Neural progenitor cell (in vitro differentiated cells): ENCODE measurements at regions not wholly inside any gene's neighbourhood (a gene's known extent, or its start where the extent isn't known, plus 50 kb on each side); places are given as distances from the start of the nearest gene placed in this dataset.

ENCODE experiments used
- DNase-seq: peaks from one replicate; pipeline ENCODE4 v3.0.0-alpha.2; 2016; ENCODE audit warnings: low spot score
- H2AFZ ChIP-seq: fragments of 200-600 bp; sonication (generic); replicated peaks from 2 replicates; pipeline ENCODE4 v1.6.1; 2016; ENCODE audit warnings: antibody characterized with exemption
- H3F3A ChIP-seq: fragments of 200-600 bp; sonication (generic); 2 replicates; pipeline ENCODE4 v1.6.1; 2016; ENCODE audit warnings: antibody characterized with exemption, low read depth
- H3K27ac ChIP-seq: fragments of 200-600 bp; sonication (generic); 2 replicates; pipeline ENCODE4 v1.5.1; 2016; ENCODE audit warnings: mild to moderate bottlenecking
- H3K27me3 ChIP-seq: fragments of 200-600 bp; sonication (generic); 2 replicates; pipeline ENCODE4 v1.6.1; 2016; ENCODE audit warnings: mild to moderate bottlenecking, moderate library complexity
- H3K36me3 ChIP-seq: fragments of 200-600 bp; sonication (generic); 2 replicates; pipeline ENCODE4 v1.5.1; 2016
- H3K4me1 ChIP-seq: fragments of 200-600 bp; sonication (generic); 2 replicates; pipeline ENCODE4 v1.6.1; 2016; ENCODE audit warnings: mixed run types
- H3K4me2 ChIP-seq: fragments of 200-600 bp; sonication (generic); 2 replicates; pipeline ENCODE4 v1.6.1; 2016
- H3K4me3 ChIP-seq: fragments of 200-600 bp; sonication (generic); 2 replicates; pipeline ENCODE4 v1.5.1; 2016
- H3K79me2 ChIP-seq: fragments of 200-600 bp; sonication (generic); 2 replicates; pipeline ENCODE4 v1.6.1; 2016; ENCODE audit warnings: low read depth
- H3K9ac ChIP-seq: fragments of 200-600 bp; sonication (generic); 2 replicates; pipeline ENCODE4 v1.6.1; 2016
- H3K9me3 ChIP-seq: fragments of 200-600 bp; sonication (generic); 2 replicates; pipeline ENCODE4 v1.5.1; 2016; ENCODE audit warnings: low read depth
- H4K20me1 ChIP-seq: fragments of 200-600 bp; sonication (generic); 2 replicates; pipeline ENCODE4 v1.6.1; 2016; ENCODE audit warnings: low read depth
- H3K27ac Mint-ChIP-seq: 3 replicates; pipeline ENCODE4 v1.8.0; 2021; ENCODE audit warnings: mixed read lengths
- H3K27me3 Mint-ChIP-seq: 2 replicates; pipeline ENCODE4 v1.8.0; 2022; ENCODE audit warnings: low read depth, mild to moderate bottlenecking, inconsistent platforms, moderate library complexity, mixed read lengths; ENCODE audit not compliant: insufficient read depth
- H3K36me3 Mint-ChIP-seq: 3 replicates; pipeline ENCODE4 v1.8.0; 2021; ENCODE audit warnings: mixed read lengths
- H3K4me1 Mint-ChIP-seq: 3 replicates; pipeline ENCODE4 v1.8.0; 2021; ENCODE audit warnings: mixed read lengths
- H3K4me3 Mint-ChIP-seq: 3 replicates; pipeline ENCODE4 v1.8.0; 2021; ENCODE audit warnings: mild to moderate bottlenecking, moderate library complexity, mixed read lengths
- H3K9me3 Mint-ChIP-seq: 3 replicates; pipeline ENCODE4 v1.8.0; 2020; ENCODE audit warnings: mixed read lengths
- CTCF ChIP-seq: fragments of 200-600 bp; sonication (generic); IDR thresholded peaks from 2 replicates; pipeline ENCODE4 v1.5.1; 2017; ENCODE audit warnings: antibody characterized with exemption, mild to moderate bottlenecking
- EZH2 ChIP-seq: fragments of 200-600 bp; sonication (generic); IDR thresholded peaks from 2 replicates; pipeline ENCODE4 v1.6.1; 2017; ENCODE audit warnings: antibody characterized with exemption, mild to moderate bottlenecking, moderate library complexity
- EZH2phosphoT487 ChIP-seq: fragments of 200-600 bp; sonication (generic); IDR thresholded peaks from 2 replicates; pipeline ENCODE4 v1.6.1; 2017; ENCODE audit warnings: antibody characterized with exemption

DNA sequence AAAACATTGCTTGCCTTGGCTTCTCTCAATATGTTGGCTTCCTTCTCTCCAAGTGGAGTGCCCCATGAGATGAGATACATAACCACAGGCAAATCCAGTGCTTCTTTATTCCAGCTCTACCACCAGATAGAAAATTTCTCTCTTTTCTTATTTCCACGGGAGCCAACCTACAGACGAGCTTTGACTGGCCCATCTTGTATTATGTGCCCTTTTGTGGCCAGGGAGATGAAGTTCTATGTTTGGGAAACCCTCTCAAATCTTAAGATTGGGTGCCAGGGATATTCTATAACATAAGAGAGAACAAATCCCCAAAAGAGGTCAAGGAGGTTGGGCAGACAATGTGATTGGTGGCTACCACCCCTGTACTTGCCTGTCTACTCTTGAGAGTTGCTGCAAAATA is 351.8 kb downstream of the ZNF326 start:
- Mint-ChIP-seq H3K27ac (no peak overlapping the region), H3K9me3 (peaks cover 9% of the 10 kb centered on the region), H3K27me3 (no peaks in the 10 kb centered on the region), H3K4me1 (no peaks in the 10 kb centered on the region), H3K36me3 (no peaks in the 10 kb centered on the region), H3K4me3 (no peak overlapping the region)
- Histone ChIP-seq H3F3A (no peaks in the 10 kb centered on the region), H3K4me3 (no peak overlapping the region), H3K9ac (no peak overlapping the region), H3K27ac (no peak overlapping the region), H3K4me2 (no peak overlapping the region), H4K20me1 (no peaks in the 10 kb centered on the region), H3K27me3 (no peaks in the 10 kb centered on the region), H3K9me3 (peaks cover 9% of the 10 kb centered on the region), H3K4me1 (no peaks in the 10 kb centered on the region), H2AFZ (no peak overlapping the region), H3K79me2 (no peaks in the 10 kb centered on the region), H3K36me3 (no peaks in the 10 kb centered on the region)
- DNase-seq, result no peak
- TF ChIP-seq CTCF (no peak), EZH2 (no peak), EZH2phosphoT487 (no peak)

GRCh38 chr1:90346349-90346748 is 351.4 kb downstream of the ZNF326 start:
- Mint-ChIP-seq H3K4me1 (no peaks in the 10 kb centered on the region), H3K9me3 (peaks cover 9% of the 10 kb centered on the region), H3K4me3 (no peak overlapping the region), H3K27ac (no peak overlapping the region), H3K36me3 (no peaks in the 10 kb centered on the region), H3K27me3 (no peaks in the 10 kb centered on the region)
- peaks cover 9% of the 10 kb centered on the region for H3K9me3 ChIP-seq
- no peaks in the 10 kb centered on the region for H4K20me1 ChIP-seq
- TF ChIP-seq EZH2, result no peak
- TF ChIP-seq EZH2phosphoT487, result no peak
- TF ChIP-seq CTCF, result no peak
- H3K36me3 ChIP-seq, result no peaks in the 10 kb centered on the region
- H3K4me1 ChIP-seq, result no peaks in the 10 kb centered on the region
- no peak overlapping the region for H3K27ac ChIP-seq
- H3K9ac ChIP-seq, result no peak overlapping the region
- H3F3A ChIP-seq, result no peaks in the 10 kb centered on the region
- no peaks in the 10 kb centered on the region for H3K27me3 ChIP-seq
- H3K79me2 ChIP-seq, result no peaks in the 10 kb centered on the region
- no peak overlapping the region for H2AFZ ChIP-seq
- no peak overlapping the region for H3K4me3 ChIP-seq
- no peak for DNase-seq
- H3K4me2 ChIP-seq, result no peak overlapping the region

DNA sequence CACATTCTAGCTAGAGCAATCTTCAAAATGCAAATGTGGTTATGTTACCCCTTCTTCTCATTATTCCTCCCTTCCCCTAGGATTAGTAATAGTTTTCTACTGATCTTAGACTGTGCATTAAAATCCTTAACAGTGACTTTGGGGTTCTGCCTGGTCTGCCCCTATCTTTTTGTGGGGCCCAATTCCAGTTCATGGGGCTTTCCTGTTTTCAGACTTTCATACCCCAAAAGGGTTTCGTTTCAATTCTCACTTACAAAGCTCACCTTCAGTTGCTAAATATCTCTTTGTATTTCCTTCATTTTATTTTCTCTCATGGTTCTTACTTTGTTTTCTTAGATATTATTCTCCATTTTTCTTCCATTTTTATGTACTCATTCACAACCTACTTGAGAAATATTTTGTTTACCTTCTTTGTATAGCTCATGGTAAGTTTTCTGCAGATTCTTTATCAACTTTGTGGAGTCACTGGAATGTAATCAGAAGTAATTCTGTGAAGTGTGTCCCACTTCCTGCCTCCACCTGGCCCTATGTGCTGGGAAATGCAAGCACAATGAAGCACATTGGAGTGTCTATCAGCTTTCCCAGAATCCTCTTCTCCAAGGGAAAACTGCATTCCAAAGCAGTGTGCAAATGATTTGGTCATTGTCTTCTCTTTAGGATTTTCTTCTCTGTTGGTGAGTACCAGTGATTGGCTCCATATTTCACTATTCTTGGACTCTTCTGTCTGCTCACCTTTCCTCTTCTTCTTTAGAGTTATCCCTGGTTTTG is 350.2 kb downstream of the ZNF326 start:
- Histone ChIP-seq H3K27me3 (no peaks in the 10 kb centered on the region), H2AFZ (no peak overlapping the region)
- TF ChIP-seq EZH2phosphoT487, result no peak
- no peak for TF ChIP-seq CTCF
- no peak for TF ChIP-seq EZH2

More for the DNA sequence above, 350.2 kb downstream of the ZNF326 start:
- no peak overlapping the region for H3K9ac ChIP-seq
- H3K4me1 ChIP-seq, result no peaks in the 10 kb centered on the region
- no peaks in the 10 kb centered on the region for H4K20me1 ChIP-seq
- H3F3A ChIP-seq, result no peaks in the 10 kb centered on the region
- Mint-ChIP-seq H3K4me1 (peaks cover 3% of the 10 kb centered on the region), H3K27ac (no peak overlapping the region), H3K4me3 (no peak overlapping the region), H3K9me3 (peaks cover 9% of the 10 kb centered on the region), H3K36me3 (no peaks in the 10 kb centered on the region), H3K27me3 (no peaks in the 10 kb centered on the region)
- no peaks in the 10 kb centered on the region for H3K36me3 ChIP-seq
- H3K9me3 ChIP-seq, result peaks cover 9% of the 10 kb centered on the region
- no peak overlapping the region for H3K4me3 ChIP-seq
- H3K79me2 ChIP-seq, result no peaks in the 10 kb centered on the region
- H3K27ac ChIP-seq, result no peak overlapping the region
- no peak overlapping the region for H3K4me2 ChIP-seq
- DNase-seq, result no peak
